ENCODE measurements at regions not wholly inside any gene's neighbourhood (a gene's known extent, or its start where the extent isn't known, plus 50 kb on each side); places are given as distances from the start of the nearest gene placed in this dataset.

DNA sequence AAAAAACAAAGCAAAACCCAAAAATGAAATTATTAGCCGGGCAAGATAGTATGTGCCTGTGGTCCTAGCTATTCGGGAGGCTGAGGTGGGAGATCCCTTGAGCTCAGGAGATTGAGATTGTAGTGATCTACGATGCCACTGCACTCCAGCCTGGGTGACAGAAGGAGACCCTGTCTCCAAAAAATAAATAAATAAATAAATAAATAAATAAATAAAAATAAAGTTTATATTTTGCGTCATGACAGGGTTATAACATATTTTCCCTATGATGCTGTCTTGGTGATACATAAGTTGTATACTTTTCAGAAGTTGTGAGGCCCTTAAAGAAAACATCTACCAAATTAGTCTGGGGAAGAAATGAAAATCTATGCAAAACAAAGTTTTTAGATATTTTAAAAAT is 94.5 kb upstream of the MKLN1 start:
- TF ChIP-seq ZNF24 (tag by site-specific recombination; IDR thresholded peaks at IDR 0.05): no peak
- TF ChIP-seq, protein P1, sequence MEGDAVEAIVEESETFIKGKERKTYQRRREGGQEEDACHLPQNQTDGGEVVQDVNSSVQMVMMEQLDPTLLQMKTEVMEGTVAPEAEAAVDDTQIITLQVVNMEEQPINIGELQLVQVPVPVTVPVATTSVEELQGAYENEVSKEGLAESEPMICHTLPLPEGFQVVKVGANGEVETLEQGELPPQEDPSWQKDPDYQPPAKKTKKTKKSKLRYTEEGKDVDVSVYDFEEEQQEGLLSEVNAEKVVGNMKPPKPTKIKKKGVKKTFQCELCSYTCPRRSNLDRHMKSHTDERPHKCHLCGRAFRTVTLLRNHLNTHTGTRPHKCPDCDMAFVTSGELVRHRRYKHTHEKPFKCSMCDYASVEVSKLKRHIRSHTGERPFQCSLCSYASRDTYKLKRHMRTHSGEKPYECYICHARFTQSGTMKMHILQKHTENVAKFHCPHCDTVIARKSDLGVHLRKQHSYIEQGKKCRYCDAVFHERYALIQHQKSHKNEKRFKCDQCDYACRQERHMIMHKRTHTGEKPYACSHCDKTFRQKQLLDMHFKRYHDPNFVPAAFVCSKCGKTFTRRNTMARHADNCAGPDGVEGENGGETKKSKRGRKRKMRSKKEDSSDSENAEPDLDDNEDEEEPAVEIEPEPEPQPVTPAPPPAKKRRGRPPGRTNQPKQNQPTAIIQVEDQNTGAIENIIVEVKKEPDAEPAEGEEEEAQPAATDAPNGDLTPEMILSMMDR (tag by site-specific recombination; IDR thresholded peaks at IDR 0.05): no peak
- TF ChIP-seq ZNF37A (tag by site-specific recombination; IDR thresholded peaks at IDR 0.05): no peak
- no peak for TF ChIP-seq RBAK (tag by site-specific recombination; IDR thresholded peaks at IDR 0.05)
- no peak for TF ChIP-seq YY1 (tag by site-specific recombination; IDR thresholded peaks at IDR 0.05)
- no peak for TF ChIP-seq AEBP2 (tag by site-specific recombination; IDR thresholded peaks at IDR 0.05; ENCODE audit: borderline replicate concordance)
- no peak for TF ChIP-seq ZNF16 (tag by site-specific recombination; IDR thresholded peaks at IDR 0.05; ENCODE audit: low read depth)
- TF ChIP-seq ZNF558 (tag by site-specific recombination; IDR thresholded peaks at IDR 0.05): no peak
- TF ChIP-seq ZNF132 (tag by site-specific recombination; IDR thresholded peaks at IDR 0.05; ENCODE audit: borderline replicate concordance): no peak
- TF ChIP-seq ZNF280D (tag by site-specific recombination; IDR thresholded peaks at IDR 0.05): no peak
- no peak for TF ChIP-seq ZNF26 (tag by site-specific recombination; IDR thresholded peaks at IDR 0.05)
- no peak for TF ChIP-seq ZNF830 (tag by site-specific recombination; IDR thresholded peaks at IDR 0.05; ENCODE audit: low read depth)

All from HEK293 (cell line).